PFSK-1 (cell line): ENCODE measurements at regions not wholly inside any gene's neighbourhood (a gene's known extent, or its start where the extent isn't known, plus 50 kb on each side); places are given as distances from the start of the nearest gene placed in this dataset.

Experiments
- FOXP2 ChIP-seq: optimal IDR thresholded peaks from 2 replicates; pipeline ENCODE3; 2011; ENCODE audit warnings: borderline replicate concordance, control low read depth, inconsistent platforms; ENCODE audit not compliant: insufficient read depth; ENCODE audit errors: extremely low read length, extremely low read depth
- POLR2AphosphoS5 ChIP-seq: IDR thresholded peaks from 2 replicates; pipeline ENCODE4 v1.6.1; 2012; ENCODE audit warnings: low read depth, mild to moderate bottlenecking, control low read depth, low read length, moderate library complexity
- REST ChIP-seq, 2 experiments: IDR thresholded peaks; 2 replicates each; pipeline versions ENCODE4 v1.6.1 to v1.8.0; 2011 to 2012; ENCODE audit warnings: low read depth in 2 of 2, low read length in 2 of 2, control low read depth in 1 of 2, inconsistent platforms in 1 of 2, mild to moderate bottlenecking in 1 of 2, moderate library complexity in 1 of 2; ENCODE audit not compliant: insufficient read depth in 1 of 2
- SIN3A ChIP-seq: IDR thresholded peaks from 2 replicates; pipeline ENCODE4 v1.6.1; 2012; ENCODE audit warnings: mild to moderate bottlenecking, low read length, moderate library complexity, borderline replicate concordance; ENCODE audit not compliant: insufficient read depth
- TAF1 ChIP-seq: IDR thresholded peaks from 2 replicates; pipeline ENCODE4 v1.6.1; 2012; ENCODE audit warnings: low read length, control low read depth, borderline replicate concordance; ENCODE audit not compliant: insufficient read depth

- TF ChIP-seq REST (IDR thresholded peaks at IDR 0.05; ENCODE audit: insufficient read depth in 1 of 2, low read depth in 2 of 2, low read length in 2 of 2) (no peak), TAF1 (no peak), SIN3A (no peak), FOXP2 (no peak), POLR2AphosphoS5 (no peak)
Measured at GRCh38 chr10:107364872-107365271, 200.4 kb upstream of the SORCS1 start.

GRCh38 chr10:107362306-107362705 lies 197.8 kb upstream of the SORCS1 start:
- no peak for TF ChIP-seq FOXP2

GRCh38 chr10:107357033-107357432 lies 192.5 kb upstream of the SORCS1 start:
- TF ChIP-seq REST (IDR thresholded peaks at IDR 0.05; ENCODE audit: insufficient read depth in 1 of 2, low read depth in 2 of 2, low read length in 2 of 2) (no peak), POLR2AphosphoS5 (no peak), SIN3A (no peak), TAF1 (no peak), FOXP2 (no peak)

GRCh38 chr10:107356396-107356795 lies 191.9 kb upstream of the SORCS1 start:
- TF ChIP-seq SIN3A (no peak), REST (IDR thresholded peaks at IDR 0.05; ENCODE audit: insufficient read depth in 1 of 2, low read depth in 2 of 2, low read length in 2 of 2) (no peak), POLR2AphosphoS5 (no peak), TAF1 (no peak), FOXP2 (no peak)

DNA sequence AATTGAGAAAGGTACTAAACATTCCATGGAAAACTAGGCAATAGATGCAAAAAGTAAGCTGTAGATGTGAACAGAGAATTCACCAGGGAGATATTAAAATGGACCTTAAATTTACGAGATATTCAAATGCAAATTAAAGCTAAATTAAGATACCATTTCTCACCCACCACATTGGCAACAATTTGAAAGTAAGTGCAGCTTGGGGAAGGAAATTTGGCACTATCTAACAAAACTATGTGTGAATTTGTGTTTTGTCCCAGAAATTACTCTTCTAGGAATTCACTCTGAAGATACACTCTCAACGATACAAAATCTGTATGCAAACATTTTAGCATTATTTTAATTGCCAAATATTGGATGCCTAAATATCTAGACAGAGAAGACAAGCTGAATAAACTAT lies 178.2 kb upstream of the SORCS1 start:
- TF ChIP-seq TAF1: no peak
- TF ChIP-seq REST (IDR thresholded peaks at IDR 0.05; ENCODE audit: insufficient read depth in 1 of 2, low read depth in 2 of 2, low read length in 2 of 2): no peak
- TF ChIP-seq FOXP2: no peak
- no peak for TF ChIP-seq SIN3A
- TF ChIP-seq POLR2AphosphoS5: no peak

- no peak for TF ChIP-seq SIN3A
- TF ChIP-seq FOXP2: no peak
- no peak for TF ChIP-seq REST (IDR thresholded peaks at IDR 0.05; ENCODE audit: insufficient read depth in 1 of 2, low read depth in 2 of 2, low read length in 2 of 2)
- TF ChIP-seq TAF1: no peak
- no peak for TF ChIP-seq POLR2AphosphoS5
Measured at GRCh38 chr10:107341281-107341680, 176.8 kb upstream of the SORCS1 start.
